Hepatocyte (in vitro differentiated cells): ENCODE measurements at regions not wholly inside any gene's neighbourhood (a gene's known extent, or its start where the extent isn't known, plus 50 kb on each side); places are given as distances from the start of the nearest gene placed in this dataset.
A peak's percentile ranks its signal among the peaks of the same experiment; 100 is the strongest.

ENCODE experiments used
- DNase-seq: peaks from one replicate; pipeline ENCODE4 v3.0.0-alpha.2; 2016; ENCODE audit warnings: low spot score
- H2AFZ ChIP-seq: fragments of 200-600 bp; sonication (generic); 2 replicates; pipeline ENCODE4 v1.6.0; 2016; ENCODE audit warnings: antibody characterized with exemption, mild to moderate bottlenecking
- H3K27ac ChIP-seq: fragments of 200-600 bp; sonication (generic); 2 replicates; pipeline ENCODE4 v1.5.1; 2016; ENCODE audit warnings: mild to moderate bottlenecking
- H3K27me3 ChIP-seq: fragments of 200-600 bp; sonication (generic); 2 replicates; pipeline ENCODE4 v1.6.1; 2016
- H3K36me3 ChIP-seq: fragments of 200-600 bp; sonication (generic); replicated peaks from 2 replicates; pipeline ENCODE4 v1.5.1; 2016; ENCODE audit warnings: low read depth; ENCODE audit not compliant: insufficient read depth
- H3K4me1 ChIP-seq: fragments of 200-600 bp; sonication (generic); 2 replicates; pipeline ENCODE4 v1.5.1; 2016; ENCODE audit warnings: mild to moderate bottlenecking, moderate library complexity; ENCODE audit not compliant: insufficient read depth
- H3K4me2 ChIP-seq: fragments of 200-600 bp; sonication (generic); 2 replicates; pipeline ENCODE4 v1.6.0; 2016
- H3K4me3 ChIP-seq: fragments of 200-600 bp; sonication (generic); 2 replicates; pipeline ENCODE4 v1.5.1; 2016; ENCODE audit warnings: mild to moderate bottlenecking
- H3K79me2 ChIP-seq: fragments of 200-600 bp; sonication (generic); 2 replicates; pipeline ENCODE4 v1.6.0; 2017; ENCODE audit warnings: mild to moderate bottlenecking
- H3K9me2 ChIP-seq: fragments of 200-600 bp; sonication (generic); replicated peaks from 2 replicates; pipeline ENCODE4 v1.6.0; 2017; ENCODE audit warnings: mild to moderate bottlenecking; ENCODE audit not compliant: insufficient read depth
- H3K9me3 ChIP-seq: fragments of 200-600 bp; sonication (generic); 2 replicates; pipeline ENCODE4 v1.5.1; 2016; ENCODE audit warnings: low read depth, mild to moderate bottlenecking
- H4K20me1 ChIP-seq: fragments of 200-600 bp; sonication (generic); 2 replicates; pipeline ENCODE4 v1.6.0; 2016; ENCODE audit warnings: mild to moderate bottlenecking; ENCODE audit not compliant: insufficient read depth, poor library complexity, severe bottlenecking
- EZH2 ChIP-seq: fragments of 200-600 bp; sonication (generic); IDR thresholded peaks from 2 replicates; pipeline ENCODE4 v1.6.1; 2016; ENCODE audit warnings: antibody characterized with exemption, mild to moderate bottlenecking, borderline replicate concordance
- EZH2phosphoT487 ChIP-seq: fragments of 200-600 bp; sonication (generic); IDR thresholded peaks from one replicate; pipeline ENCODE4 v1.6.1; 2018; ENCODE audit warnings: antibody characterized with exemption, mild to moderate bottlenecking, low read depth, moderate library complexity; ENCODE audit not compliant: unreplicated experiment, severe bottlenecking
- WGBS: methylation state at CpG from one replicate; pipeline ENCODE4 v1.1.6; 2016; ENCODE audit warnings: low lambda C conversion rate; ENCODE audit errors: missing lambda C conversion rate; 5-methylcytosine and 5-hydroxymethylcytosine counted together
- TF ChIP-seq, protein P1 (sequence below): fragments of 200-600 bp; sonication (generic); IDR thresholded peaks from 2 replicates; pipeline ENCODE4 v1.5.1; 2016; ENCODE audit warnings: antibody characterized with exemption, mild to moderate bottlenecking; ENCODE audit not compliant: poor library complexity

DNA sequence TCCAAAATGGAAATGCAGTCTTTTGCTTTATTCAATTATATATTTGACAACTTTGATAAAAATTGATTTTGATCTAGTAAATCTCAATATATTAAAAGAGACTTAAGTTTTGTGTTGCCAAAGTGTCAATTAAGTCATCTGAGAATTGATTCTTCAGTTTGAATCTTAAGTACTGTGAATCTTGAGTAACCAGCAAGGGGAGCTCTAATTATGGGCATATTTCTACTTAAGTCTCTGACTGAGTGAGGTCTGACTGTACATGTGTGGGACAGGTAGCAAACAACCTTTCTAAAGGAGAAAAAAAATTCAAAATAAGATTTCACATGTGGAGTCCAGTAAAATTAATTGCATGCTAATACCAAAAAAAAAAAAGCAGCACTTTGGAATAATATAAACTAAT, 503.7 kb upstream of the SLC8A1 start:
- H3K79me2 ChIP-seq: no peaks in the 10 kb centered on the region
- H3K9me3 ChIP-seq: no peaks in the 10 kb centered on the region
- no peaks in the 10 kb centered on the region for H3K9me2 ChIP-seq
- H3K4me2 ChIP-seq: no peak overlapping the region
- H3K27me3 ChIP-seq: no peaks in the 10 kb centered on the region
- no peak for TF ChIP-seq EZH2
- TF ChIP-seq, protein P1, sequence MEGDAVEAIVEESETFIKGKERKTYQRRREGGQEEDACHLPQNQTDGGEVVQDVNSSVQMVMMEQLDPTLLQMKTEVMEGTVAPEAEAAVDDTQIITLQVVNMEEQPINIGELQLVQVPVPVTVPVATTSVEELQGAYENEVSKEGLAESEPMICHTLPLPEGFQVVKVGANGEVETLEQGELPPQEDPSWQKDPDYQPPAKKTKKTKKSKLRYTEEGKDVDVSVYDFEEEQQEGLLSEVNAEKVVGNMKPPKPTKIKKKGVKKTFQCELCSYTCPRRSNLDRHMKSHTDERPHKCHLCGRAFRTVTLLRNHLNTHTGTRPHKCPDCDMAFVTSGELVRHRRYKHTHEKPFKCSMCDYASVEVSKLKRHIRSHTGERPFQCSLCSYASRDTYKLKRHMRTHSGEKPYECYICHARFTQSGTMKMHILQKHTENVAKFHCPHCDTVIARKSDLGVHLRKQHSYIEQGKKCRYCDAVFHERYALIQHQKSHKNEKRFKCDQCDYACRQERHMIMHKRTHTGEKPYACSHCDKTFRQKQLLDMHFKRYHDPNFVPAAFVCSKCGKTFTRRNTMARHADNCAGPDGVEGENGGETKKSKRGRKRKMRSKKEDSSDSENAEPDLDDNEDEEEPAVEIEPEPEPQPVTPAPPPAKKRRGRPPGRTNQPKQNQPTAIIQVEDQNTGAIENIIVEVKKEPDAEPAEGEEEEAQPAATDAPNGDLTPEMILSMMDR: no peak
- TF ChIP-seq EZH2phosphoT487: no peak
- no peak overlapping the region for H3K4me3 ChIP-seq
- no peaks in the 10 kb centered on the region for H3K36me3 ChIP-seq
- DNase-seq: peak; percentile 5
- no peaks in the 10 kb centered on the region for H3K4me1 ChIP-seq
- H2AFZ ChIP-seq: no peak overlapping the region
- no peaks in the 10 kb centered on the region for H4K20me1 ChIP-seq
- no peak overlapping the region for H3K27ac ChIP-seq

DNA sequence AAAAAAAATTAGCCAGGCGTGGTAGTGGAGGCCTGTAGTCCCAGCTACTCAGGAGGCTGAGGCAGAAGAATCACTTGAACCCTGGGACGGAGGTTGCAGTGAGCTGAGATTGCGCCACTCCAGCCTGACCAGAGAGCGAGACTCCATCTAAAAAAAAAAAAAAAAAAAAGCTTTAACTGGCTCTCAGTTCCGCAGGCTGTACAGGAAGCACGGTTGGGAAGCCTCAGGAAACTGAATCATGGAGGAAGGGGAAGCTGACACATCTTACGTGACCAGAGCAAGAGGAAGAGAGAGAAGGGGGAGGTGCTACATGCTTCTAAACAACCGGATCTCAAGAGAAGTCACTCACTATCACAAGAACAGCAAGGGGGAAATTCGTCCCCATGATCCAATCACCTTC, 505.6 kb upstream of the SLC8A1 start:
- H3K27me3 ChIP-seq: no peaks in the 10 kb centered on the region
- no peaks in the 10 kb centered on the region for H3K79me2 ChIP-seq
- H4K20me1 ChIP-seq: no peaks in the 10 kb centered on the region
- no peak overlapping the region for H2AFZ ChIP-seq
- TF ChIP-seq EZH2 (no peak), EZH2phosphoT487 (no peak)
- TF ChIP-seq, protein P1: no peak
- no peaks in the 10 kb centered on the region for H3K9me3 ChIP-seq
- WGBS: 86% methylated on average over 9 of the region's 9 CpGs
- no peak overlapping the region for H3K4me2 ChIP-seq
- no peaks in the 10 kb centered on the region for H3K4me1 ChIP-seq
- no peak for DNase-seq
- no peaks in the 10 kb centered on the region for H3K9me2 ChIP-seq
- no peak overlapping the region for H3K4me3 ChIP-seq
- no peaks in the 10 kb centered on the region for H3K36me3 ChIP-seq
- no peak overlapping the region for H3K27ac ChIP-seq

DNA sequence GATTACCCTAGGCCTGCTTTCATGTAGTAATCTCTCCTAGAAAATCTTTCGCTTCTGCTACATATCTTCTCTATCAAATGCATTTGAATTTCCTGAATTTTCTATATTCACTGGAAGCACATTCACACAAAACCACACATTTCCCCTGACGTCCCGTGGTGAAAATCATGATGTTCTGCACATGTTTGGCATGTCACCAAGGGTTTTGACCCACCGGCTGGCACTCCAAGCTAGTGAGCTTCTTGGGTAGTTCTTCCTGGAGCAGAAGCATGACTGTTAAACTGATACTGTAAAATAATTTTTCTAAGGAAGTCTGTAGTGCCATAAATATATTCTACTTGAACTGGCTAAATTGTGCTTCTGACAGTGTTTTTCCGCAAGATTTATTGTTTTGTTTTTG, 510.1 kb upstream of the SLC8A1 start:
- H3K9me3 ChIP-seq: no peaks in the 10 kb centered on the region
- H3K9me2 ChIP-seq: no peaks in the 10 kb centered on the region
- no peak overlapping the region for H3K27ac ChIP-seq
- no peaks in the 10 kb centered on the region for H3K36me3 ChIP-seq
- no peak for DNase-seq
- H3K27me3 ChIP-seq: no peaks in the 10 kb centered on the region
- no peaks in the 10 kb centered on the region for H3K4me1 ChIP-seq
- no peaks in the 10 kb centered on the region for H3K79me2 ChIP-seq
- TF ChIP-seq, protein P1: no peak
- no peak overlapping the region for H2AFZ ChIP-seq
- H3K4me2 ChIP-seq: no peak overlapping the region
- H3K4me3 ChIP-seq: no peak overlapping the region
- WGBS: 81% methylated on average over 5 of the region's 5 CpGs
- H4K20me1 ChIP-seq: no peaks in the 10 kb centered on the region

DNA sequence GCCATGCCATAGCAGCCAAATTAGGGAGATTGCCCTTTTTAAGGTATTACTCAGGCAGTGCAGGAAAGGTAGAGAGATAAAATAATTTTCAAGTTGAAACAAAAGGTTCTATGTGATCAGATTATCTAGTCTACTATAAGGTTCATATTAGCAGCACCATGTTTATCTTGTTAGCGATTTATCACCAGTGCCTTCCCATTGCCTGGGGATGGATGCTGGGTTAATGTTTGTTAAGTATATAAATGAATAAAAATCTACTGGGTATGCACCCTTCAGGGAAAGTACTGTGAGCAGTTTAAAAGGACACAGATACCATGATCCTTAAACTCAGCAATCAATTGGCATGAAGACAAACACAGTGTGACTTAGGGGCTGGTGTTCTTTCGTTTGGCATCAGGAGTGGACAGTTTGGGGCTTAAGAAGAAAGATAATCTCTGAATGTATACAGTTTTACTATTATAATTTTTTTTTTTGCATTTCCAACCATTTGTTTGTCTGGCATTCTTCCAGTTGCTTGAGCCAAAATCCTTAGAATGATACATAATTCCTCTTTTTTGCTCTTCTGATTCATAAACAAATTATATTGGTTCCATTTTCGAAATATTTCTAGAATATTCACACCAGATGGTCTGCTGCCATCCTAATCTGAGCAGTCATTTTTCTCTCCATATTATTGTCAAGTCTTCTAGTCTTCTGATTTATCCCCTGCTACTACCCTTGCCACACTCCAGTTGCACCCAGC, 512.8 kb upstream of the SLC8A1 start:
- TF ChIP-seq EZH2phosphoT487 (no peak), EZH2 (no peak)
- TF ChIP-seq, protein P1: no peak
- no peak overlapping the region for H3K4me3 ChIP-seq
- H4K20me1 ChIP-seq: no peaks in the 10 kb centered on the region
- no peaks in the 10 kb centered on the region for H3K79me2 ChIP-seq
- 66% methylated on average over 3 of the region's 3 CpGs for WGBS
- H3K27me3 ChIP-seq: no peaks in the 10 kb centered on the region
- H3K4me1 ChIP-seq: no peaks in the 10 kb centered on the region
- DNase-seq: no peak
- no peak overlapping the region for H2AFZ ChIP-seq
- H3K9me3 ChIP-seq: no peaks in the 10 kb centered on the region
- no peak overlapping the region for H3K27ac ChIP-seq
- no peaks in the 10 kb centered on the region for H3K9me2 ChIP-seq
- no peak overlapping the region for H3K4me2 ChIP-seq
- no peaks in the 10 kb centered on the region for H3K36me3 ChIP-seq
